ENCODE measurements at regions not wholly inside any gene's neighbourhood (a gene's known extent, or its start where the extent isn't known, plus 50 kb on each side); places are given as distances from the start of the nearest gene placed in this dataset.

GRCh38 chr17:33797181-33797580 is 457.9 kb upstream of the CCL2 start:
- Mint-ChIP-seq H3K4me1 (ENCODE audit: low read depth, unreplicated experiment) (no peaks in the 10 kb centered on the region), H3K36me3 (ENCODE audit: insufficient read depth, unreplicated experiment) (no peaks in the 10 kb centered on the region), H3K9me3 (ENCODE audit: unreplicated experiment) (no peaks in the 10 kb centered on the region), H3K27ac (ENCODE audit: unreplicated experiment) (no peak overlapping the region), H3K4me3 (ENCODE audit: unreplicated experiment) (no peak overlapping the region), H3K27me3 (ENCODE audit: insufficient read depth, unreplicated experiment) (peaks cover 20% of the 10 kb centered on the region)
- Histone ChIP-seq H3K4me3 (ENCODE audit: low read depth, low read length) (no peak overlapping the region), H3K27me3 (replicated peaks; ENCODE audit: control insufficient read depth, insufficient read depth, low read length) (no peaks in the 10 kb centered on the region), H3K9me3 (no peaks in the 10 kb centered on the region), H3K36me3 (ENCODE audit: control insufficient read depth, insufficient read depth, low read length) (no peaks in the 10 kb centered on the region), H3K4me1 (no peaks in the 10 kb centered on the region)
- TF ChIP-seq, protein P1, sequence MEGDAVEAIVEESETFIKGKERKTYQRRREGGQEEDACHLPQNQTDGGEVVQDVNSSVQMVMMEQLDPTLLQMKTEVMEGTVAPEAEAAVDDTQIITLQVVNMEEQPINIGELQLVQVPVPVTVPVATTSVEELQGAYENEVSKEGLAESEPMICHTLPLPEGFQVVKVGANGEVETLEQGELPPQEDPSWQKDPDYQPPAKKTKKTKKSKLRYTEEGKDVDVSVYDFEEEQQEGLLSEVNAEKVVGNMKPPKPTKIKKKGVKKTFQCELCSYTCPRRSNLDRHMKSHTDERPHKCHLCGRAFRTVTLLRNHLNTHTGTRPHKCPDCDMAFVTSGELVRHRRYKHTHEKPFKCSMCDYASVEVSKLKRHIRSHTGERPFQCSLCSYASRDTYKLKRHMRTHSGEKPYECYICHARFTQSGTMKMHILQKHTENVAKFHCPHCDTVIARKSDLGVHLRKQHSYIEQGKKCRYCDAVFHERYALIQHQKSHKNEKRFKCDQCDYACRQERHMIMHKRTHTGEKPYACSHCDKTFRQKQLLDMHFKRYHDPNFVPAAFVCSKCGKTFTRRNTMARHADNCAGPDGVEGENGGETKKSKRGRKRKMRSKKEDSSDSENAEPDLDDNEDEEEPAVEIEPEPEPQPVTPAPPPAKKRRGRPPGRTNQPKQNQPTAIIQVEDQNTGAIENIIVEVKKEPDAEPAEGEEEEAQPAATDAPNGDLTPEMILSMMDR (IDR thresholded peaks at IDR 0.05; ENCODE audit: insufficient read depth in 1 of 2, low read depth in 1 of 2, low read length in 1 of 2, severe bottlenecking in 1 of 2, unreplicated experiment in 1 of 2) = no peak
- no peak for DNase-seq
- ChIA-PET CTCF (no interaction called here), POLR2A (no interaction called here)
- no TSS peak for BruUV-seq (replicated peaks)
- intact Hi-C loops (cut with micrococcal nuclease; ENCODE audit: unreplicated experiment) = no loop called here

DNA sequence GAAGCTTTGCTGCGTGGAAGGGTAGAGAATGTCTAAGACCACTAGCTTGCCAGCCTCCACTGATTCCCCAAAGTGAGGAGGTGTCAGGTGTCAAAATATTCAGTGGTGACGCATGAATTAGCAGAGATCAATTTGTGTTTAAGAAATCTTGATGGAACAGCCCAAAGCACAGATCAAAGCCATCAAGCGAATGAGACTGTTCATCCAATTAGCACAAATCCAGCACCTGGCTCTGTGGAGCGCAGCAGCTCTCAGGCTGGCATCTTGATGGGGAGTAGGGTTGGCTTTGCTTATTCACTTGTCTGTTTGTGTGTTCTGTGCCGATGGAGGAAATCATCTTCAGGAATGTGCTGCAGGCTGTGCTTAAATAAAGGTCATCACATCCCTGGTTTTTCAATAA is 456.8 kb upstream of the CCL2 start:
- intact Hi-C loops (cut with micrococcal nuclease; ENCODE audit: unreplicated experiment) = no loop called here
- Histone ChIP-seq H3K4me1 (no peaks in the 10 kb centered on the region), H3K9me3 (no peaks in the 10 kb centered on the region), H3K36me3 (ENCODE audit: control insufficient read depth, insufficient read depth, low read length) (no peaks in the 10 kb centered on the region), H3K27me3 (replicated peaks; ENCODE audit: control insufficient read depth, insufficient read depth, low read length) (no peaks in the 10 kb centered on the region), H3K4me3 (ENCODE audit: low read depth, low read length) (no peak overlapping the region)
- Mint-ChIP-seq H3K9me3 (ENCODE audit: unreplicated experiment) (no peaks in the 10 kb centered on the region), H3K36me3 (ENCODE audit: insufficient read depth, unreplicated experiment) (no peaks in the 10 kb centered on the region), H3K27ac (ENCODE audit: unreplicated experiment) (no peak overlapping the region), H3K4me3 (ENCODE audit: unreplicated experiment) (no peak overlapping the region), H3K27me3 (ENCODE audit: insufficient read depth, unreplicated experiment) (peaks cover 25% of the 10 kb centered on the region), H3K4me1 (ENCODE audit: low read depth, unreplicated experiment) (no peaks in the 10 kb centered on the region)
- POLR2A ChIA-PET = no interaction called here
- CTCF ChIA-PET = no interaction called here
- TF ChIP-seq, protein P1 (IDR thresholded peaks at IDR 0.05; ENCODE audit: insufficient read depth in 1 of 2, low read depth in 1 of 2, low read length in 1 of 2, severe bottlenecking in 1 of 2, unreplicated experiment in 1 of 2) = no peak
- no peak for DNase-seq
- no TSS peak for BruUV-seq (replicated peaks)

DNA sequence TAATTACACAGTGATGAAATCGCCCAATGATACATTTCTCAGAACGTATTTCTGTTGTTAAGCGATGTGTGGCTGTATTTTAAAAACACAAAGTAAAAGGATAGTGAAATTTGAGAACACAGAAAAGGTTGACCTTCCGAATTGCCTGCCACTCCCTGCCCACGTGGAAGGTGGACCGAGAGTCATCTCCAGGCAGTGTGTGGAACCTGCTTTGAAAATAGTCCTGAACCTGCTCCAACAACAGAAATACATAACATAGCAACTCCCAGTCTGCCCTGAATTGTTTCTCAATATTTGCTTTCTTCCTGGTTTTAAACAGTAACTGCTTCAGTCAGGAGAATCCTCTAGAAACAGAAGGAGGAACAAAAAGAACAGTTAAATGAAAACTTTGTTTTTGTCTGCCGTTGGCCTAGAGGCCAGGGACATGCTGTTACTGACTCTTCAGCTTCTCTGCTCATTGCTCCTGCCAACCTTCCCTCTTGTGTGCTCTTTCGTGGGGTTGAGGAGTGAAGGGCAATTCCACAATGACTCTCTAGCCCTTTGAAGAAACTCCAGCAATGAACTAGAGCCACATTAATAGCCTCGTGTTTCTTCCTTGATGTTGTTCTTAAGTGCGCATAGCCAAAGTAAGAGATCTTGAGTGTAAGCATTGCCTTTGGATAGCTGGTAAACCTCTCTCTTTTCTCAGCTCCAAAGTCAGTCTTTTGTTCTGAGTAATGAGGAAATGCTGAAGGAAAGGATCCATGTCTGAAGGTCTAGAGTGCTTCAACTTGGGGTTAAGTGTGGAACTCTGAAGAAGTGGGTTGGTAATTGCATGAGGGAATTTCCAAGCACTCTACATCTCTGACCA is 452.5 kb upstream of the CCL2 start:
- BruUV-seq (replicated peaks) = no TSS peak
- Mint-ChIP-seq H3K4me1 (ENCODE audit: low read depth, unreplicated experiment) (no peaks in the 10 kb centered on the region), H3K9me3 (ENCODE audit: unreplicated experiment) (no peaks in the 10 kb centered on the region), H3K27me3 (ENCODE audit: insufficient read depth, unreplicated experiment) (peaks cover 33% of the 10 kb centered on the region), H3K4me3 (ENCODE audit: unreplicated experiment) (no peak overlapping the region), H3K27ac (ENCODE audit: unreplicated experiment) (no peak overlapping the region), H3K36me3 (ENCODE audit: insufficient read depth, unreplicated experiment) (no peaks in the 10 kb centered on the region)
- intact Hi-C loops (cut with micrococcal nuclease; ENCODE audit: unreplicated experiment) = no loop called here
- TF ChIP-seq, protein P1 (IDR thresholded peaks at IDR 0.05; ENCODE audit: insufficient read depth in 1 of 2, low read depth in 1 of 2, low read length in 1 of 2, severe bottlenecking in 1 of 2, unreplicated experiment in 1 of 2) = no peak
- H3K4me1 ChIP-seq = no peaks in the 10 kb centered on the region
- H3K4me3 ChIP-seq (ENCODE audit: low read depth, low read length) = no peak overlapping the region
- H3K9me3 ChIP-seq = no peaks in the 10 kb centered on the region
- DNase-seq = no peak
- CTCF ChIA-PET = no interaction called here
- no peaks in the 10 kb centered on the region for H3K36me3 ChIP-seq (ENCODE audit: control insufficient read depth, insufficient read depth, low read length)
- H3K27me3 ChIP-seq (replicated peaks; ENCODE audit: control insufficient read depth, insufficient read depth, low read length) = no peaks in the 10 kb centered on the region
- POLR2A ChIA-PET = no interaction called here
